SH-SY5Y (cell line): ENCODE measurements at regions not wholly inside any gene's neighbourhood (a gene's known extent, or its start where the extent isn't known, plus 50 kb on each side); places are given as distances from the start of the nearest gene placed in this dataset.

ENCODE experiments used
- GATA2 ChIP-seq: IDR thresholded peaks from 2 replicates; pipeline ENCODE4 v1.6.1; 2011; ENCODE audit warnings: mild to moderate bottlenecking, low read depth, low read length
- GATA3 ChIP-seq: IDR thresholded peaks from 2 replicates; pipeline ENCODE4 v1.6.1; 2011; ENCODE audit warnings: low read depth, mild to moderate bottlenecking, low read length, moderate library complexity

DNA sequence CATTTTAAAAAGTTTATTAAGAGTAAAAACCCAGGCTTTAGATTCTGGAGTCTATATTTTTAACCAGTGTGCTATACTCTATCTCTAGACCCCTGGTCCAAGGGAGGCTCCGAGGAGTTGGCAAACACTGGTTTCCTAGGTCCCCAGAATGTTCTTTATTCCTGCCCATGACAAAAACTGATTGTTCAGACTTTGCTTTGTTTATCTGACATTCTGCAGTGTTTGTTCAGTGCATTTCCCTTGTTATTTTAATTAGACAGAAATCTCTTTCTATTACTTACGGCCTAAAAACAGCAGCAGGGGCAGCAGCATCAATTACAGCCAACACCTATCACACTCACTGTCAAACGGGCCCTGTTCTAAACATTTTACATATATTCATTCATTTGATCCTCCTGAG, 2011.6 kb upstream of the WWC1 start:
- no peak for TF ChIP-seq GATA2
- TF ChIP-seq GATA3, result no peak
